ENCODE measurements at regions not wholly inside any gene's neighbourhood (a gene's known extent, or its start where the extent isn't known, plus 50 kb on each side); places are given as distances from the start of the nearest gene placed in this dataset.
"Not testable (repeated sequence)": the region's sequence is repeated elsewhere in the genome, so short reads cannot be mapped to it uniquely, and the experiment has no call there.

- 0 out of 2 replicates have a peak, but pooled peaks have one; percentile 30 for TF ChIP-seq ZNF264 (CRISPR knock-in tag; IDR thresholded peaks at IDR 0.05)
- TF ChIP-seq UBTF (CRISPR knock-in tag; IDR thresholded peaks at IDR 0.05), result 0 out of 2 replicates have a peak, but pooled peaks have one; percentile 43
- TF ChIP-seq SAP130 (CRISPR knock-in tag; IDR thresholded peaks at IDR 0.05; ENCODE audit: low read depth), result peak; percentile 40
- TF ChIP-seq HOXD1 (CRISPR knock-in tag; IDR thresholded peaks at IDR 0.05), result peak; percentile 21; the same call in 1 of the 2 replicates
- TF ChIP-seq SIX4 (CRISPR knock-in tag; IDR thresholded peaks at IDR 0.05), result peak; percentile 59
- TF ChIP-seq SKI (IDR thresholded peaks at IDR 0.05; ENCODE audit: partially characterized antibody), result peak; percentile 91
- peak; percentile 57; the same call in 1 of the 2 replicates for TF ChIP-seq SNAPC2 (CRISPR knock-in tag; IDR thresholded peaks at IDR 0.05)
- TF ChIP-seq ZNF878 (CRISPR knock-in tag; IDR thresholded peaks at IDR 0.05), result peak; percentile 77; the same call in 1 of the 2 replicates
- 0 out of 2 replicates have a peak, but pooled peaks have one; percentile 37 for TF ChIP-seq ELF1 (CRISPR knock-in tag; IDR thresholded peaks at IDR 0.05)
- TF ChIP-seq FOXO1 (CRISPR knock-in tag; IDR thresholded peaks at IDR 0.05), result peak; percentile 93
- TF ChIP-seq ZNF317 (CRISPR knock-in tag; IDR thresholded peaks at IDR 0.05), result peak; percentile 80
- TF ChIP-seq YEATS4 (CRISPR knock-in tag; IDR thresholded peaks at IDR 0.05; ENCODE audit: borderline replicate concordance), result peak; percentile 49; the same call in 1 of the 2 replicates
- TF ChIP-seq ELF3 (CRISPR knock-in tag; IDR thresholded peaks at IDR 0.05), result peak; percentile 76
- peak; percentile 91 for TF ChIP-seq TCF7 (IDR thresholded peaks at IDR 0.05; ENCODE audit: low read depth)
- TF ChIP-seq ZFP91 (CRISPR knock-in tag; IDR thresholded peaks at IDR 0.05; ENCODE audit: borderline replicate concordance), result peak; percentile 47
- peak; percentile 74 for TF ChIP-seq ETV5 (CRISPR knock-in tag; IDR thresholded peaks at IDR 0.05; ENCODE audit: borderline replicate concordance)
- TF ChIP-seq CBFB (CRISPR knock-in tag; IDR thresholded peaks at IDR 0.05), result 0 out of 2 replicates have a peak, but pooled peaks have one; percentile 32
- TF ChIP-seq LCORL (IDR thresholded peaks at IDR 0.05), result not testable (repeated sequence)
- 0 out of 2 replicates have a peak, but pooled peaks have one; percentile 44 for TF ChIP-seq LCORL (CRISPR knock-in tag; IDR thresholded peaks at IDR 0.05)
- TF ChIP-seq ERF (CRISPR knock-in tag; IDR thresholded peaks at IDR 0.05), result peak; percentile 63; the same call in 1 of the 2 replicates
- peak; percentile 79; the same call in 1 of the 2 replicates for TF ChIP-seq ZBTB4 (CRISPR knock-in tag; IDR thresholded peaks at IDR 0.05; ENCODE audit: borderline replicate concordance)
- peak; percentile 82 for TF ChIP-seq MIXL1 (CRISPR knock-in tag; IDR thresholded peaks at IDR 0.05)
- TF ChIP-seq TBX2 (CRISPR knock-in tag; IDR thresholded peaks at IDR 0.05; ENCODE audit: borderline replicate concordance), result peak; percentile 80
- peak; percentile 75 for TF ChIP-seq HNF4A (CRISPR knock-in tag; IDR thresholded peaks at IDR 0.05)
These were observed 1022.6 kb downstream of the RAB28 start (continued) for GRCh38 chr4:12461576-12461975.

Data from HepG2 (cell line).